C4-2B (cell line): ENCODE measurements at regions not wholly inside any gene's neighbourhood (a gene's known extent, or its start where the extent isn't known, plus 50 kb on each side); places are given as distances from the start of the nearest gene placed in this dataset.

Experiments
- H3K27ac ChIP-seq: fragments of 450-650 bp; 2 replicates; pipeline ENCODE4 v1.5.1; 2017
- CTCF ChIP-seq: fragments of 450-650 bp; conservative IDR thresholded peaks from 2 replicates; pipeline ENCODE4 v1.5.1; 2017; ENCODE audit warnings: mild to moderate bottlenecking
- ZFX ChIP-seq: fragments of 450-650 bp; IDR thresholded peaks from 2 replicates; pipeline ENCODE4 v1.6.1; 2017

GRCh38 chr1:195934817-195935553 lies 673.3 kb downstream of the KCNT2 start:
- TF ChIP-seq CTCF (no peak), ZFX (no peak)
- H3K27ac ChIP-seq = no peak overlapping the region

GRCh38 chr1:195933835-195934234 lies 674.4 kb downstream of the KCNT2 start:
- H3K27ac ChIP-seq = no peak overlapping the region
- no peak for TF ChIP-seq ZFX
- no peak for TF ChIP-seq CTCF

GRCh38 chr1:195915826-195916225 lies 692.4 kb downstream of the KCNT2 start:
- H3K27ac ChIP-seq = no peak overlapping the region

GRCh38 chr1:195909061-195909460 lies 699.2 kb downstream of the KCNT2 start:
- TF ChIP-seq ZFX = no peak
- no peak for TF ChIP-seq CTCF
- no peak overlapping the region for H3K27ac ChIP-seq

More at GRCh38 chr1:195915826-195916225, 692.4 kb downstream of the KCNT2 start:
- TF ChIP-seq CTCF (no peak), ZFX (no peak)

GRCh38 chr1:195908121-195908520 lies 700.1 kb downstream of the KCNT2 start:
- TF ChIP-seq ZFX (no peak), CTCF (no peak)

GRCh38 chr1:195903203-195903602 lies 705.0 kb downstream of the KCNT2 start:
- no peak for TF ChIP-seq CTCF
- no peak for TF ChIP-seq ZFX

More at GRCh38 chr1:195908121-195908520, 700.1 kb downstream of the KCNT2 start:
- no peak overlapping the region for H3K27ac ChIP-seq

GRCh38 chr1:195902779-195903178 lies 705.5 kb downstream of the KCNT2 start:
- TF ChIP-seq ZFX = no peak
- no peak for TF ChIP-seq CTCF
- no peak overlapping the region for H3K27ac ChIP-seq

More at GRCh38 chr1:195903203-195903602, 705.0 kb downstream of the KCNT2 start:
- no peak overlapping the region for H3K27ac ChIP-seq
